ENCODE measurements at regions not wholly inside any gene's neighbourhood (a gene's known extent, or its start where the extent isn't known, plus 50 kb on each side); places are given as distances from the start of the nearest gene placed in this dataset.

- H3K4me2 ChIP-seq, result no peak overlapping the region
- no peak overlapping the region for H3K4me3 ChIP-seq
- no peak for FAIRE-seq
- ATAC-seq, result no peak
- TF ChIP-seq CHD2 (IDR thresholded peaks at IDR 0.05; ENCODE audit: low read length, partially characterized antibody), result no peak
- TF ChIP-seq SMC3 (IDR thresholded peaks at IDR 0.05), result no peak
- no peak for TF ChIP-seq KDM5A (IDR thresholded peaks at IDR 0.05)
- TF ChIP-seq RAD21 (conservative IDR thresholded peaks at IDR 0.05 in 1 of 2, IDR thresholded peaks at IDR 0.05 in 1 of 2), result no peak
- no peak for TF ChIP-seq SREBF2 (IDR thresholded peaks at IDR 0.05)
- TF ChIP-seq REST (IDR thresholded peaks at IDR 0.05), result no peak
- TF ChIP-seq RCOR1 (IDR thresholded peaks at IDR 0.05; ENCODE audit: low read depth, low read length), result no peak
- no peak for TF ChIP-seq HMGXB4 (CRISPR knock-in tag; IDR thresholded peaks at IDR 0.05; ENCODE audit: borderline replicate concordance)
- TF ChIP-seq CEBPB (IDR thresholded peaks at IDR 0.05), result no peak
- TF ChIP-seq ZC3H11A (IDR thresholded peaks at IDR 0.05), result no peak
- no peak for TF ChIP-seq HOXB5 (CRISPR knock-in tag; IDR thresholded peaks at IDR 0.05)
- TF ChIP-seq JUN (IDR thresholded peaks at IDR 0.05), result no peak
- no peak for TF ChIP-seq EP300 (IDR thresholded peaks at IDR 0.05)
- 50% methylated on average over 4 of the region's 4 CpGs for WGBS (ENCODE audit: missing lambda C conversion rate)
- DNase-seq (ENCODE audit: low read depth in 1 of 2, low spot score in 1 of 2), result no peak
- ChIA-PET POLR2A (no interaction called here), CTCF (interaction anchor here (0.6 to 1.6 kb wide), 4 partner anchors 12 to 384 kb away, joined by 3 read pairs; no protein-coding TSS in a partner anchor)
- no peak overlapping the region for H3K27ac ChIP-seq
- H3K4me1 ChIP-seq, result no peaks in the 10 kb centered on the region
- H3K9me3 ChIP-seq, result no peaks in the 10 kb centered on the region
Measured at GRCh38 chr3:70471464-70472342, 159.3 kb upstream of the MDFIC2 start.

- FAIRE-seq (no peak), ATAC-seq (no peak), DNase-seq (ENCODE audit: low read depth in 1 of 2, low spot score in 1 of 2) (no peak)
- Histone ChIP-seq H3K4me1 (no peaks in the 10 kb centered on the region), H3K9me3 (no peaks in the 10 kb centered on the region), H3K27ac (no peak overlapping the region), H3K4me3 (no peak overlapping the region), H3K4me2 (no peak overlapping the region)
- 51% methylated on average over 7 of the region's 7 CpGs for WGBS (ENCODE audit: missing lambda C conversion rate)
- CTCF ChIA-PET, result no interaction called here
- TF ChIP-seq CEBPB (IDR thresholded peaks at IDR 0.05) (no peak), ELK1 (IDR thresholded peaks at IDR 0.05; ENCODE audit: low read depth, low read length) (no peak), EHMT2 (IDR thresholded peaks at IDR 0.05; ENCODE audit: low read depth) (no peak), CTCF (IDR thresholded peaks at IDR 0.05) (no peak), RAD21 (conservative IDR thresholded peaks at IDR 0.05 in 1 of 2, IDR thresholded peaks at IDR 0.05 in 1 of 2) (no peak), CBX2 (IDR thresholded peaks at IDR 0.05; ENCODE audit: borderline replicate concordance, low read depth) (no peak), RCOR1 (IDR thresholded peaks at IDR 0.05; ENCODE audit: low read depth, low read length) (no peak), POLR2A (IDR thresholded peaks at IDR 0.05; ENCODE audit: low read length) (no peak), EHF (CRISPR knock-in tag; IDR thresholded peaks at IDR 0.05) (no peak), ZC3H11A (IDR thresholded peaks at IDR 0.05) (no peak), TP53 (CRISPR knock-in tag; IDR thresholded peaks at IDR 0.05) (no peak), HES2 (IDR thresholded peaks at IDR 0.05) (no peak), E2F6 (IDR thresholded peaks at IDR 0.05; ENCODE audit: borderline replicate concordance, low read depth) (no peak), MYC (IDR thresholded peaks at IDR 0.05; ENCODE audit: borderline replicate concordance, low read length) (no peak), HOXA7 (CRISPR knock-in tag; IDR thresholded peaks at IDR 0.05) (no peak)
- POLR2A ChIA-PET, result no interaction called here
Measured at GRCh38 chr3:70466096-70466495, 153.7 kb upstream of the MDFIC2 start.

All from A549 (cell line).